Gastroesophageal sphincter (tissue), 3 donors: ENCODE measurements at regions not wholly inside any gene's neighbourhood (a gene's known extent, or its start where the extent isn't known, plus 50 kb on each side); places are given as distances from the start of the nearest gene placed in this dataset.

Experiments
- POLR2A ChIP-seq, 2 donors: fragments of 450-650 bp; IDR thresholded peaks; one replicate each; pipeline ENCODE4 v1.6.1; 2017; ENCODE audit warnings: antibody characterized with exemption in 2 of 2, mild to moderate bottlenecking in 2 of 2, moderate library complexity in 1 of 2
- POLR2AphosphoS5 ChIP-seq: sonication (generic); formaldehyde crosslinking; IDR thresholded peaks from one replicate; pipeline ENCODE4 v1.6.1; 2017; ENCODE audit warnings: antibody characterized with exemption
- TF ChIP-seq, protein P1 (sequence below), 4 experiments: fragments of 200-600 bp in 2 of 4; fragments of 450-650 bp in 2 of 4; sonication (generic) in 1 of 4; IDR thresholded peaks; one replicate each; pipeline ENCODE4 v1.5.1; 2017 to 2019; ENCODE audit warnings: antibody characterized with exemption in 4 of 4, mild to moderate bottlenecking in 2 of 4, moderate library complexity in 2 of 4

DNA sequence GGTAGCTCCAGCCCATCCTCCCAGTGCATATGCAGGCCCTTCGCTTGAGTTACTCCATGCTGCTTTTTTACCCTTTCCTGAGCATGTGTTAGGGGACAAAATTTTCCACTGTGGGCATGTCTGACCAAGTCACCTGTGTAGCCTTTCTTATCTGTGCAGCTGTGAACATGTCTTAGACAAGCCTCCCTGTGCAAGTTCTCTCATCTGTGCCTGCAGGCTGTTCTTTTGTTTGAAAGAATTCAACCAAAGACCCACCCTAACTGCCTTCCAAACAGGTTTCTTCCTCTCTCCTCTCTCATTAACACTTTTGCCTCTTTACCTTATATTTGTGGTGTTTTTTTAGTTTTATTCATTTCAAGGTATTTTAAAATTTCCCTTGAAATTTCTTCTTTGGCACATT, 53.2 kb upstream of the SPIN4 start:
- TF ChIP-seq, protein P1, sequence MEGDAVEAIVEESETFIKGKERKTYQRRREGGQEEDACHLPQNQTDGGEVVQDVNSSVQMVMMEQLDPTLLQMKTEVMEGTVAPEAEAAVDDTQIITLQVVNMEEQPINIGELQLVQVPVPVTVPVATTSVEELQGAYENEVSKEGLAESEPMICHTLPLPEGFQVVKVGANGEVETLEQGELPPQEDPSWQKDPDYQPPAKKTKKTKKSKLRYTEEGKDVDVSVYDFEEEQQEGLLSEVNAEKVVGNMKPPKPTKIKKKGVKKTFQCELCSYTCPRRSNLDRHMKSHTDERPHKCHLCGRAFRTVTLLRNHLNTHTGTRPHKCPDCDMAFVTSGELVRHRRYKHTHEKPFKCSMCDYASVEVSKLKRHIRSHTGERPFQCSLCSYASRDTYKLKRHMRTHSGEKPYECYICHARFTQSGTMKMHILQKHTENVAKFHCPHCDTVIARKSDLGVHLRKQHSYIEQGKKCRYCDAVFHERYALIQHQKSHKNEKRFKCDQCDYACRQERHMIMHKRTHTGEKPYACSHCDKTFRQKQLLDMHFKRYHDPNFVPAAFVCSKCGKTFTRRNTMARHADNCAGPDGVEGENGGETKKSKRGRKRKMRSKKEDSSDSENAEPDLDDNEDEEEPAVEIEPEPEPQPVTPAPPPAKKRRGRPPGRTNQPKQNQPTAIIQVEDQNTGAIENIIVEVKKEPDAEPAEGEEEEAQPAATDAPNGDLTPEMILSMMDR (IDR thresholded peaks at IDR 0.05): no peak
- TF ChIP-seq POLR2AphosphoS5 (no peak), POLR2A (IDR thresholded peaks at IDR 0.05) (no peak)
